Kidney (tissue), 13 donors: ENCODE measurements at regions not wholly inside any gene's neighbourhood (a gene's known extent, or its start where the extent isn't known, plus 50 kb on each side); places are given as distances from the start of the nearest gene placed in this dataset.
A peak's percentile ranks its signal among the peaks of the same experiment; 100 is the strongest.

ENCODE experiments used
- DNase-seq, 5 donors: peaks; one replicate each; pipeline ENCODE4 v3.0.0-alpha.2; 2013 to 2020
- FAIRE-seq: peaks from 2 replicates; lab custom pipeline; 2012; peaks lifted over from hg19 to GRCh38; lab: Jason Lieb, UNC
- H3K27ac ChIP-seq, 2 donors: one replicate each; pipeline ENCODE4 v1.7.0; 2013; ENCODE audit warnings: low read depth in 2 of 2, low read length in 2 of 2, inconsistent platforms in 1 of 2
- H3K27me3 ChIP-seq: one replicate; pipeline ENCODE4 v1.7.1; 2013; ENCODE audit warnings: low read length, inconsistent platforms; ENCODE audit not compliant: control insufficient read depth, insufficient read depth
- H3K36me3 ChIP-seq, 3 donors: one replicate each; pipeline versions ENCODE4 v1.7.0 to v1.7.1; 2013; ENCODE audit warnings: low read length in 3 of 3, control low read depth in 1 of 3, inconsistent platforms in 1 of 3; ENCODE audit not compliant: insufficient read depth in 3 of 3, control insufficient read depth in 2 of 3
- H3K4me1 ChIP-seq, 3 donors: one replicate each; pipeline versions ENCODE4 v1.7.0 to v1.7.1; 2013; ENCODE audit warnings: low read length in 3 of 3, inconsistent platforms in 1 of 3, low read depth in 1 of 3; ENCODE audit not compliant: control insufficient read depth in 2 of 3, insufficient read depth in 2 of 3
- H3K4me3 ChIP-seq, 3 donors: one replicate each; pipeline versions ENCODE4 v1.7.0 to v1.8.1; 2013; ENCODE audit warnings: low read length in 3 of 3, control low read depth in 1 of 3, inconsistent platforms in 1 of 3
- H3K9ac ChIP-seq, 3 donors: one replicate each; pipeline versions ENCODE4 v1.7.0 to v1.7.1; 2013; ENCODE audit warnings: low read length in 3 of 3, control low read depth in 1 of 3, inconsistent platforms in 1 of 3
- H3K9me3 ChIP-seq, 3 donors: one replicate each; pipeline versions ENCODE4 v1.7.0 to v1.7.1; 2013; ENCODE audit warnings: low read length in 3 of 3, control low read depth in 1 of 3, inconsistent platforms in 1 of 3; ENCODE audit not compliant: control insufficient read depth in 2 of 3, insufficient read depth in 1 of 3
- CTCF ChIP-seq: IDR thresholded peaks from 3 replicates; pipeline ENCODE4 v1.5.1; 2012; ENCODE audit warnings: mild to moderate bottlenecking, moderate library complexity, borderline replicate concordance; ENCODE audit not compliant: insufficient read depth; ENCODE audit errors: extremely low read depth
- intact Hi-C: fragments of 100-400 bp; cut with DNase I; formaldehyde crosslinking; loops from one replicate; pipeline ENCODE4 v1.11.1; 2022
- donor health status: control.
- donor health status: control.
- donor health status: control.
- donor health status: control.
- donor health status: control.
- donor health status: DM: yes; HTN: yes; CAD: no.
- donor health status: Normal renal cell carcinoma (clear cell type).

DNA sequence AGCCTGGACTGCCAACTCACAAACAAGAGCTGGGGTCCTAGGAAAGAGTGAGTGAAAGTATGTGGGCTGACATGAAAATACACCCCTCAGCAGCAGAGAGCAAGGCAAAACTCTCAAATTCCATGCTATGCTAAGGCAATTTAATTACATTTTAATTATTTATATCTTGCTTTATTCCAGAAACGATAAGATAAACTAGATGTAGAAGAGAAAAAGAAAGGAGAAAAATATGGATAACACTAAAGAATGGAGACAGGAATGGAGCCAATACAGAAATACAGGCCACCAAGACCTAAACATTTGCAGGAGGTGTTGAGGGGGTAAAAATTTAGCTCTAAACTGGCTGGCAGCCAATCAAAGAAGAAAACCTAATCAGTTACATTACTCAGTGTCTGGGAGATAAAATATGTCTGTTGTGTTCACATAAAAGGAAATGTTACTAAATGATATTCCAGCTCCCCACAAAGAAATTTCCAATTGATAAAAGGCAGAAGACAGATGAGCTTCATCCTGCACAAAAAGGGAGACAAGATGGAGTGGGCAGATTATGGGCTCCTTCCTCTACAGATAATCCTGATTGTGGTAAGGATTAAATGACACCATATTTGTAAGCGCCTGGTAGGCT lies 223.5 kb upstream of the BLID start:
- Histone ChIP-seq H3K36me3 (no peaks in the 10 kb centered on the region), H3K4me1 (peaks cover under 1 to 4% (median 3%) of the 10 kb centered on the region in 3 donors), H3K4me3 (no peak overlapping the region), H3K27me3 (no peaks in the 10 kb centered on the region), H3K27ac (no peak overlapping the region), H3K9ac (no peak overlapping the region), H3K9me3 (no peaks in the 10 kb centered on the region)
- DNase-seq (peak in 1 of 5 donors; percentile 45), FAIRE-seq (no peak)
- intact Hi-C loops = no loop called here
- no peak for TF ChIP-seq CTCF

DNA sequence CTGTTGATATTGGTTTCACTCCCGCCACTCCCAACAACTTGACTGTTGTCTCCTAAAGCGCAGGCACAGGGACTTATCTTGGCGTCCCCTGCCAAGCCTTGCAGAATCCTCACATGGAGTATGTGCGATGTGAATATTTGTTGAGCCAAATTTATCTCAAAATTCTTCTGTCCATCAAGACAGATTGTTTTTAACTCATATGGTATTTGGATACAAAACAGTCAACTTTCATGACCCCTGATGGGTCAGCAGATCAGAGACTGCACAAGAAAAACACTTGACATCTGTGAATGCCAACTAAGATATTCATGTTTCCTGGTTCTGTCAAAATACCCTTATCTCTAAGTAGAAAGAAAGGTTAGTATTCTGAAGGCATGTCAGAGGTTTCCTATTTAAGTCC lies 221.7 kb upstream of the BLID start:
- no peak for FAIRE-seq
- intact Hi-C loops = no loop called here
- no peak overlapping the region for H3K27ac ChIP-seq

DNA sequence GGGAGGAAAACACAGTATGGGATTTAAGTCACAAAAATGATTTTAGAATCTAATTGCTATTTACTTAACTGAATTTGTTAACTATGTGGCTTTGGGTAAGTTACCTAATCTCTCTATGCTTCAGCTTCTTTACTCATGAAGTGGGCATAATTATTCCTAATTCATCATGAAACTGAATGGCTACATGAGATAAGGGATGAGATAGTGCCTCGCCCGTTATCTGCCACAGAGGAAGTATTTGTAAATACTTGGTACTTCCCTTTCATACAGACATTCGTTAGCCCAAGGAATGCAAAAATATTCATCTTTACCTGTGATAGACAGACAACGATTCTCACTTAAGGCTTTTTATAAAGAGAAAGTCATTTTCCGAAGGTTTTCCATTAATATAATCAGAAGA lies 221.2 kb upstream of the BLID start:
- Histone ChIP-seq H3K9me3 (no peaks in the 10 kb centered on the region), H3K4me1 (peaks cover 3 to 4% (median 3%) of the 10 kb centered on the region in 3 donors), H3K36me3 (no peaks in the 10 kb centered on the region), H3K27ac (no peak overlapping the region), H3K27me3 (no peaks in the 10 kb centered on the region), H3K9ac (no peak overlapping the region), H3K4me3 (no peak overlapping the region)
- FAIRE-seq (no peak), DNase-seq (no peak)
- no peak for TF ChIP-seq CTCF
- intact Hi-C loops = no loop called here

More for the DNA sequence above, 221.7 kb upstream of the BLID start:
- H3K9ac ChIP-seq = no peak overlapping the region
- H3K4me3 ChIP-seq = no peak overlapping the region
- no peaks in the 10 kb centered on the region for H3K36me3 ChIP-seq
- no peaks in the 10 kb centered on the region for H3K27me3 ChIP-seq
- DNase-seq = no peak
- no peak for TF ChIP-seq CTCF
- peaks cover 3 to 4% (median 3%) of the 10 kb centered on the region in 3 donors for H3K4me1 ChIP-seq
- no peaks in the 10 kb centered on the region for H3K9me3 ChIP-seq

- Histone ChIP-seq H3K9me3 (no peaks in the 10 kb centered on the region), H3K4me1 (peaks cover 3 to 4% (median 3%) of the 10 kb centered on the region in 3 donors), H3K9ac (no peak overlapping the region), H3K4me3 (no peak overlapping the region), H3K36me3 (no peaks in the 10 kb centered on the region), H3K27ac (no peak overlapping the region), H3K27me3 (no peaks in the 10 kb centered on the region)
- DNase-seq (no peak), FAIRE-seq (no peak)
- no peak for TF ChIP-seq CTCF
- intact Hi-C loops = no loop called here
These were observed 220.7 kb upstream of the BLID start for GRCh38 chr11:122336706-122337105.
